HG03064 (cell line): ENCODE measurements at regions not wholly inside any gene's neighbourhood (a gene's known extent, or its start where the extent isn't known, plus 50 kb on each side); places are given as distances from the start of the nearest gene placed in this dataset.

Experiments used
- ATAC-seq: cut with Tn5 transposase; IDR thresholded peaks from one replicate; pipeline ENCODE4 v1.9.1; 2021; ENCODE audit warnings: low read depth; ENCODE audit not compliant: unreplicated experiment

- no peak for ATAC-seq
Observed at GRCh38 chr10:10314626-10315025, 703.0 kb upstream of the CELF2 start.

GRCh38 chr10:10315989-10316388, 701.7 kb upstream of the CELF2 start:
- ATAC-seq, result no peak

DNA sequence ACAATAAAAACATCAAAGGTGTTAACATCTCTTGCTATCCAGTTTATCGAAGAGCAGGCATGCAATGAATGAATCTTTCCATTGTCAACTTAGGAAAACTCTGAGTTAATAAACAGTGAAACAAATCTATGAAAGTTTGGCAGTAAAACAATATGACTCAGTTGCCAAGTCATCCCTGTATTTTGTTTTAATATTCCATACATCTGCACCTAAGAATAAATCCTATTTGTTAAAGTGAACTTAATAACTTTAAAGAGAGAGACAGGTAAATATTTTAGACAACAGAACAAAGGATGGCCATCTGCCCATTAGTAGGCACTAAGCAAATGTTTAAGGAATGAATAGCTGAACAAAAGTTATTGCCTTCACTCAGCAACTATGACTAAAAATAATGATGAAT, 700.5 kb upstream of the CELF2 start:
- ATAC-seq, result no peak

- no peak for ATAC-seq
Observed at GRCh38 chr10:10318856-10319255, 698.8 kb upstream of the CELF2 start.

DNA sequence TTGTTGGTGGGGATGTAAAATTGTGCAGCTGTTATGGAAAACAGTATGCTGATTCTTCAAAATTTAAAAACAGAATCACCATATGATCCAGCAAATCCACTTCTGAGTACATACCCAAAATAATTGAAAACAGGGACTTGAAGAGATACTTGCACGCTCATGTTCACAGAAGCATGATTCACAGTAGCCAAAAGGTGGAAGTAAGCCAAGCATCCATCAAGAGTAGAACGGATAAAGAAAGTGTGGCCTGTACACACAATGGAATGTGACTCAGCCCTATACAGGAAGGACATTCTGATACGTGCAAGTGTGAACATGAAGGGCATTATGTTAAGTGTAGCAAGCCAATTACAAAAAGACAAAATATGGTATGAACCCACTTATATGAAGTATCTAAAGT, 696.7 kb upstream of the CELF2 start:
- no peak for ATAC-seq

DNA sequence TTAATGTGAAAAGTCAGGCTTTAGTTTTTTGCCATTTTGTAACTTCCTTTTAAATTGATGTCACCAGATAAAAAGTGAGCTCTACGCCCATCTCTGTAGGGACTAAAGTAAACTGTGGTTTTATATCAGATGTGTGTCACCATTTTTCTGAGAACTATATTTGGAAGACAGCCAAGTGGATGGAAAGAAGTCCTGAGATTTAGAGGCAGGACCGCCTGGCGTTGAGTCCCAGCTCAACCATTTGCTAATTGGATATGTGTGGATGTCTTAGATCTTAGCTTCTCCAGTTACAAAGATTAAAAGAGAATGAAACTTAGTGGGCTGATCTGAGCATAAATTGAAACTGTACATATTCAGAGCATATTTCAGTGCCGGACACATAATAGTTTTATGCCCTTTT, 691.6 kb upstream of the CELF2 start:
- no peak for ATAC-seq

DNA sequence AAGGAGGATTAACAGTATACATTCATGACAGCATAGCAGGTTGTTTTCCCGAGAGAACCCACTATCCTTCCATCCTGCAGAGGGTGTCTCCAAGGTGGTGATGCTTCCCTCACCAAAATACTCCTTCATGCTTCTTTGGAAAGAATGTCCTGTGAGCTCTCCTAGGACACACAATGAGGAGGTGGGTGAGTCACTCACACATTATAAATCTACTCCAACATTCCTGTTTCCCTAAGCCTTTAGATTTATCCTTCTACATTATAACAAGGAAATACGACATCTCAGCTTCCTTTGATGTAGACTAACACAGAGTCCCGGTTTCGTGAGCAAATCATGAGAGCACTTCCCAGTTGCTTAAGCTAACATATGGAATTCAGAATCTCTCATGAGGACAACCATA, 689.7 kb upstream of the CELF2 start:
- no peak for ATAC-seq

DNA sequence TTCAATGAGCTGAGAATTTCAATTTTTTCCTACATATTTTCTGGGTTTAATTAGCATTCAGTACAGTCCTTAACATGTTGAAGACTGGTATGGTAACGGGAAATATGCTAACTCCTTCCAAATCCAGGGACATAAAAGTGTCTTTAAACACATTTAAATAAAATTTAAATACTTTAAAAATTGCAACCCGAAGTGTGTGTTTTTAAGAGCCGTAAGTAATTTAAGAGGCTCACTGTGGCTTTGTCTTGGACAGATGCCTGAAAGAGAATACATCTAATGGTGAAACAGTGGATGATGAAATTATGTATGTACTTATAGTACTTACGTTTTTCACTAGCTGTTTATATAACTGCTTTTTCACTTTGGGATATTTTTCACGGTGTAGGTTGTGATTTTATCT, 687.3 kb upstream of the CELF2 start:
- ATAC-seq, result no peak

- ATAC-seq, result no peak
Observed at GRCh38 chr10:10332786-10333185, 684.9 kb upstream of the CELF2 start.

DNA sequence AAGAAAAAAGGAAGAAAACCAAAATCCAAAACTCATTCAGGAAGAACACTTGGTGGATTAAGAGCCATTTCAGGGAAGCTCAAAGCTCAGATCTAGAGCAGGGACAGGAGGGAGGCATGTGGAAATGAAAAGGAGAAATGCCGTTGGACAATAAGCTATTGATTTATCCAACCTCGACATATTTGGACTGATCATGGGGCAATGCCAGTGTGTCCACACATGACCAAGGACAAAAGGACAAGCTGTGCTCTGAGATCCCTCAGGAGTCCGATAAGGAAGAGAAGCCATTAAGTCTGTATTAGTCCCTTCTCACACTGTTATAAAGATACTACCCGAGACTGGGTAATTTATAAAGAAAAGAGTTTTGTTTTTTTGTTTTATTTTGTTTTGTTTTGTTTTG, 684.0 kb upstream of the CELF2 start:
- ATAC-seq, result no peak

- ATAC-seq, result no peak
Observed at GRCh38 chr10:10338339-10338738, 679.3 kb upstream of the CELF2 start.

- no peak for ATAC-seq
Observed at GRCh38 chr10:10346390-10347150, 671.1 kb upstream of the CELF2 start.

DNA sequence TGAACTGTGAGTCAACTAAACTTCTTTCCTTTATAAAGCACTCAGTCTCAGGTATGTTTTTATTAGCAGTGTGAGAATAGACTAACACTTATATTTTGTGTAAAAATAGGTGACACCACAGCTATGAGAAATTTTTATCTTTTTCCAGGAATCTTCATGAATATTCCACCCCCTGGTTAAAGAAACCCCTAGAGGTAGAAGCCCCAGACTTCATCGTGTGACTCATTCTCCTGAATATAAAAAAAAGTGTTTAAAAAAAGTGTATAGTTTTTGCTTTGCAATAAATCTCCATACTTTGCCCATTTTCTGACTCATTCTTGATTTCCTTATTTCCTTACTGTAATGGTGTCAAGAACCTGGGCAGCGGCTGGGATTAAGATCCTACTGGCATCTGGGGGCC, 667.6 kb upstream of the CELF2 start:
- ATAC-seq, result no peak

- ATAC-seq, result no peak
Observed at GRCh38 chr10:10351451-10351850, 666.2 kb upstream of the CELF2 start.

- ATAC-seq, result no peak
Observed at GRCh38 chr10:10353326-10353868, 664.3 kb upstream of the CELF2 start.

DNA sequence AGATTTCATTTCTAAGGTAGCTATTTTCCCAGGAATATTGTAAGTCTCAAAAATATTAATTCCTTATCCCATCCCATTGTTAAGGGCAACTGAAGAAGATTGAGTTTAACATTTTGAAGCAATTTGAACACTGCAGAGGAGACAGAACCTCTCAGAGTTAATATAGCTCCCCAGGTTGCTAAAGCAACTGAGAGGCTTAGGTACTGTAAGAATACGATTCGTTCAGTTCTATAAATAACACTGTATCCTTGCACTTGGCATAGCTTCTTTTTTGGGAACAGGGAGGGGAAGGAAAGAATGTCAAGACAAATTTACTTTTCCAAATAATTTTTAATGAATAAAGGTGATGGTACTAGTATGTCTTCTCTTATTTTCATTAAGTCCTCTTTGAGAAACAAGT, 658.4 kb upstream of the CELF2 start:
- no peak for ATAC-seq

- no peak for ATAC-seq
Observed at GRCh38 chr10:10361301-10361885, 656.3 kb upstream of the CELF2 start.

GRCh38 chr10:10362800-10363199, 654.9 kb upstream of the CELF2 start:
- ATAC-seq, result no peak

DNA sequence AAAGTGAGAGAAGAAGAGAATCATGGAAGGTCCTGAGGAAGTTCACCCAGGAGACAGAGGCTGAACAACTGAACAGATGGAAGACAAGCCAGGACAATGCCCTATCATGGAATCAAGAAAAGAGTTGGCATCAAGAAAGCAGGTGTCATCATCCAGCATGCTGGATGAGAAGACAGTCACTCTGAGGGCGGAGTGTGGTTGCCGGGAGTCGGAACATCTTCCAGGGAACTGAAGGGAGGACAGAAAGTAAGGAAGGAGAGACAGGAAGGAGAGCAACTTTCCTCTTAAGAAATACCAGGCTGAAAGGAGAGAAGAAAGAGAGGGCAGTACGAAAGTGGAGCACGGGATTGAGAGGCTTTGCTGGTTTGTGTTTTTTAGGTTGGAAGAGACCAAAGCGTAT, 654.5 kb upstream of the CELF2 start:
- ATAC-seq, result no peak

- ATAC-seq, result no peak
Observed at GRCh38 chr10:10364902-10365301, 652.8 kb upstream of the CELF2 start.

GRCh38 chr10:10365676-10366075, 652.0 kb upstream of the CELF2 start:
- ATAC-seq, result no peak

DNA sequence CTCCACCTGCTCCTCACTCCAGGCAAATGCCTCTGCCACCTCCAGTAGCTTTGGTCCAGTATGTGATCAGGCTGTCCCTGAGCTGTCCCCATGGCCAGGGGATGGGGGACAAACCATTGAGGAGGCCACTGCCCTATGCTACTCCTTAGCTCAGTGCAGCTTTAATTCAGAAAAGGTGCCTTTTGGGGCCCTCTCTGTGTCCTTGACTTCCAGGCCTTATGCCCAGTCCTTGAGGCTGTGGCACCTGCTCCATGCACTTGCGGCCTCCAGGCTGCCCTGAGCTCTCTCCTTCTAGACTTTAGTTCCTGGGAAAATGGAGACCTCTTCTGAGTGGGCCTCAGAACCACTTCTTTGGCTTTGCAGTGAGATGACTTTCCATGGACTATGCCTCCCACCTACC, 650.8 kb upstream of the CELF2 start:
- ATAC-seq, result no peak
